GM19035 (cell line): ENCODE measurements at regions not wholly inside any gene's neighbourhood (a gene's known extent, or its start where the extent isn't known, plus 50 kb on each side); places are given as distances from the start of the nearest gene placed in this dataset.

ENCODE experiments used
- ATAC-seq: cut with Tn5 transposase; IDR thresholded peaks from one replicate; pipeline ENCODE4 v1.9.1; 2021; ENCODE audit not compliant: unreplicated experiment

- ATAC-seq: no peak
Observed at GRCh38 chr3:162111861-162112260, 615.3 kb downstream of the OTOL1 start.

- ATAC-seq: no peak
Observed at GRCh38 chr3:162112719-162113118, 616.1 kb downstream of the OTOL1 start.

DNA sequence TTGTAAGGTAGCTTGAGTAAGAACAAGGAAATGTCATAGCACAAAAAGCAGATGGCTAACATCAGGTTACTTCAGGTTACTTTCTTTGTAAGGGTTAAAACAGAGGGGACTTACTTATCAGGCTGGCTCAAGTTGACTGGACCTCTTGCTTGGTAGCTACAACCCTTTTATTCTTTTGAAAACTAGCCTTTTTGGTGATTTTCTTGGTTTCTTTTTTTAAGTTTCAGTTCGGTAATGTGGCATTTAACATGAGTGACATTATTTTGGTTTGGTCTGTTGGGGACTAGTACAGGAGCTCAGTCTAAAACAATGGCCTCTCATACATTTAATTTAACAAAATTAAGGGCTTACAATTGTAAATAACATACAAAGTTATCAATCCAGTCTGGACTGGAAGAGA lies 621.4 kb downstream of the OTOL1 start:
- ATAC-seq: no peak

- ATAC-seq: no peak
Observed at GRCh38 chr3:162119651-162120050, 623.0 kb downstream of the OTOL1 start.

DNA sequence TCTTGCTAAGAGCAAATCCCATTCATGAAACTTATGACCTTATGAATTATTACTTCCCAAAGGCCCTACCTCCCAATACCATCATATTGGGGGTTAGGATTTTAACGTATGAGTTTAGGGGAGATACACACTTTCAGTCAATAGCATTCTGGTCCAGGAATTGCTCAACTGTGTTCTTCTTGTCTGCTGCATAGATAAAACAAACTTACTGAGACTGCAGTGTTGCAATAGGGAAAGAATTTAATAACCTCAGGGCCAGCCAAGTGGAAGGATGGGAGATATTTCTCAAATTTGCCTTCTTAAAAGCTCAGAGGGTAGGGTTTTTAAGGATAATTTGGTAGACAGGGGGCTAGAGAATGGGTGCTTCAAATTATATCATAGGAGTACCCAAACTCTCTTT lies 625.8 kb downstream of the OTOL1 start:
- no peak for ATAC-seq

GRCh38 chr3:162125790-162126189 lies 629.2 kb downstream of the OTOL1 start:
- ATAC-seq: no peak

GRCh38 chr3:162130582-162130981 lies 634.0 kb downstream of the OTOL1 start:
- ATAC-seq: no peak

DNA sequence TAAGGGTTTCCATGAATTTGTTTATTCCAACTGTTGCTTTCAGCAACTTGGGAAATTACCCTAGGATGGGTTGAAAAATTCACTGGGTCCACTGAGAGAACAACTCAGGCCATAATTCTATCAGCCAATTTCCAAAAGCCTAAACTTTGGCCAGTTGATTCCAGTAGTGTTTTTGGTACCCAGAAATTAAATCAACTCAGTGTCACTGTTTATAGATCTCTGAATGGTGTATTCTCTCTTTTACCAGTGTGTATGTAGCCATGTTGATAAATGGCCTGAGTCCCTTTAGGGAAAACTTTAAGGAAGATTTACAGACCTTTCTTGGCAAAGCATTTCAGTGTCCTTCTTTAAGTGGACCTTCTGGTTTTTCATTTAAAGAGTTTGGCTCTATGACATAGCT lies 636.4 kb downstream of the OTOL1 start:
- ATAC-seq: no peak

DNA sequence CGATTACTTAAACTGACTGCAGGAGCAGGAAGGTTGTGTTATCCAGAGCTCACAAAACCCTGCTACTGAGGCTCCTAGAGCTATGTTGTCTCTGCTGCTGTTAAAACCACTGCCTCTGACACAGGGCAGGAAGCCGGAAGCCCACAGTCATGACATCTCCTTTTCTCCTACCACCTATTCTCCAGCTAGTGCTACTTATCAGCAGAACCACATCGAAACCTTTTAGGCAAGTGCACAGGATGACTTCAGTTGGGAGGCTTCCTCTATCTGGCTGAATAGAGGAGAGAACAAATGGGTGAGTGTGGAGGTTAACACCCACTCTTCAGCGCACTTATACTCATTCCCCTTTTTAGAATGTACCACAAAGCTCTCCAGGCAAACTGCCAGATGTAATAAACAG lies 638.0 kb downstream of the OTOL1 start:
- ATAC-seq: no peak

DNA sequence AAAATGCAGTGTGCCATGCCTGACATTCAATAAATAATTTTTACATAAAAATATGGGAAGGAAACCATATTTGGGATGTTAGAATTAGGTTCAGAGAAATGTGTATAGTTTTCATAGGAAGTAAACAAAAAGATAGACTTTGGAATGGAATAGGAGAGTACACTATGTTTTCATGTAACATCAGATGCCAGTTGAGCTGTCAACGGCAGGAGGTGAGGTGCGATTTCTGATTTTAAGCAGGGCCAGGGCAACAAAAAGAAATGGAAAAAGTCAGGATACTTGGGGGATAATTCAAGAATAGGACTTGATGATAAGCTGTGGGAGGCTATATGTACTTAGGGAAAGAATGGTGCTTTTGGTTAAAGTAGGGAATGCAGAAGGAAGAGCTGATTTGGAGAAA lies 639.5 kb downstream of the OTOL1 start:
- no peak for ATAC-seq

- no peak for ATAC-seq
Observed at GRCh38 chr3:162138509-162138908, 641.9 kb downstream of the OTOL1 start.

DNA sequence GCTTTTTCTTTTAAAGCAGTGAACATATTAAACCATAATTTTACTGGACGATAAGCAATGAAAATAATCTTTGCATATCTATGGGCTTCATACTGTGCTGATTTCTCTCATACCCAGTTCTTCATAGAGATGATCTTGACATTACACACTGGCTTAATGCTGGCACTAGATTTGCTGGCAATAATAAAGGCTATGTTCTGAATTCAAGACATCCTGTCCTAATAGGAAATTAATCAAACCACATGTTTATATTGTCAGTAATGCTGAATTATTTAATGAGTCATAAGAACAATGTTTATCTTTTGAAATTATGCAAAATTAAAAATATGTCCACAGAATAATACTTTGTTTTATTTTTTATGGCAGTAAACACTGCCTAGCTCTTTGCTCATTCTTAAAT lies 643.2 kb downstream of the OTOL1 start:
- ATAC-seq: no peak

DNA sequence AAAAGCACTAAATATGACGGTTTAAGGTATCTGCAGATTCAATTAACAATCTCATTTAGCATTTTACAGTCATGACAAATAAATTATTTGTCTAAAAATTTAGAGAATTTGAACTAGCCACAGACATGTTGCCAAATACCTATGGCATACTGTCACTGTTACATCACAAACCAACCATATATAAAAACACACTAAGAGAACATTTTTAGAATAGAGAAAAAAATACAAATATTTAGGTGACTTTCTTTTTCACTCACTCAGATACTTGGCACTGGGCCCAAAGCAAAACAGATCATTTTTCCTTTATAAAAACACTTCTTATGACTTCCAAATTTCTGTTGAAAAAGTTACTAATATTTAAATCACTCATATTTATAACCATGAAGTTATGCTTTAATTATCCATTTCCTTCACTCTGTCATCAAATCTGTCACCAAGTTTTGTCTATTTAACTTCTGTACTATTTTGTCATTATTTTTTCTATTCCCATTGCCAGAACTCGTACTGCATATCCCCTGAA lies 644.7 kb downstream of the OTOL1 start:
- no peak for ATAC-seq

DNA sequence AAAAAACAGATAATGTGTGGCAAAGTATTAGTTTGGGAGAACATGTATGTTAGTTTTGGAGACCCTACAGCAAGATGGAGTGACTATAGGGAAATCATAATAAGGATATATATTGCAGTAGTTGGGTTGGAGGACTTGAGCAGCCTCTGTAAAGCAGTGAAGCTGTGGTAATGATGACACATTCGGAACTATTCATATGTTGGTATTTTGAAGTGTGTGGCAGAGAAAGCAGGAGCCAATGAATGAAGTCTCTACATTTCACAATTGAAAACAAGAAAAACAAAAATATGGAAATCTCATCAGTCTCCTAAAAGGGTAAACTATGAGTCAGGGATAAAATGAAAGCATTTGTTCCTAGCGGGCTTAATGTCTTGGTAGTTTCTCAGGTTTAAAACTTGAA lies 645.9 kb downstream of the OTOL1 start:
- ATAC-seq: no peak

- ATAC-seq: no peak
Observed at GRCh38 chr3:162143180-162143579, 646.6 kb downstream of the OTOL1 start.

DNA sequence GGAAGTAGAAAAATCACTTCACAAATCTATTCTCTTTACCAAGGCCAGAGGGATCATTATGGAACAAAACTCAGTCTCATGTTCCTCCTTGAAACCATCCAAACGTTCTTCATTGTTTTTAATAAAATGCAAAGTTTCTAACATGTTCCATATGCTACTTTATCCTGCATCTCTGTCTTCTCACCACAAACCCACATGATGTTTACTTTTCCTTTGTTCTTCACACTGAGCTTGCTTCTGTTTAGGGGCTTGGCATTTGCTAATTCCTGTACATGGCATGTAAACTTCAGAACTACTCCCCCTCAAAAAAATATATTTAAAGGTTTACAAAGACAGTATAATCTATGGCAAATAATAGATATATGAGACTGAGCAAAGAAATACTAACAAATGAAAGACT lies 651.4 kb downstream of the OTOL1 start:
- no peak for ATAC-seq

DNA sequence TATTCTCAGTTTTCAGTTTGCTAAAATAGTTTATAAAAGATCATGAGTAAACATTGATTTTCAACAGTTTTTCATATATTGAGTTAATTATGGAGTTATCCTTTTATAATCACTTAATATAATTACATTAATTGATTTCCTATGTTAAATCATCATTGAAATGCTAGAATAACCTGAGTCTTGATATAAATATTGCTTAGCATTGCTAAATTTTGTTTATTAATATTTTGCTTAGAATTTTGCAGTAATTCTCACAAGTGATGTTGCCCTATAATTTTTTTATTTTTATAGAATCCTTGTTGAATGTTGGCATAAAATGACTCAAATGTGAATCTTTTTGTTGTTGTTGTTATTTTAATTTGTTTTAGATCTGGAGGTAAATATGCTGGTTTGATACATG lies 654.2 kb downstream of the OTOL1 start:
- no peak for ATAC-seq

DNA sequence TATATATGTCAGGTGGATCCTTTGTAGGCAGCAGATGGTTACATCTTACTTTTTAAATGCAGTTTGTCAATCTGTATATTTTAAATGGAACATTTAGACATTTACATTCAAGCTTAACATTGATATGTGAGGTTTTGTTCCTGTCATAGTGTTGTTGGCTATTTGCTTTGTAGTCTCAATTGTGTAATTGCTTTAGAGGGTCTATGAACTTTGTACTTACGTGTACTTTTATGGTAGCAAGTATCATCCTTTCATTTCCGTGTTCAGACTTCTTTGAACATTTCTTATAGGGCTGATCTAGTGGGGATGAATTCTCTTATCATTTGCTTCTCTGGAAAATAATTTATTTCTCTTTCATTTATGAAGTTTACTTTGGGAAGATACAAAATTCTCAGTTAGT lies 656.0 kb downstream of the OTOL1 start:
- ATAC-seq: no peak

DNA sequence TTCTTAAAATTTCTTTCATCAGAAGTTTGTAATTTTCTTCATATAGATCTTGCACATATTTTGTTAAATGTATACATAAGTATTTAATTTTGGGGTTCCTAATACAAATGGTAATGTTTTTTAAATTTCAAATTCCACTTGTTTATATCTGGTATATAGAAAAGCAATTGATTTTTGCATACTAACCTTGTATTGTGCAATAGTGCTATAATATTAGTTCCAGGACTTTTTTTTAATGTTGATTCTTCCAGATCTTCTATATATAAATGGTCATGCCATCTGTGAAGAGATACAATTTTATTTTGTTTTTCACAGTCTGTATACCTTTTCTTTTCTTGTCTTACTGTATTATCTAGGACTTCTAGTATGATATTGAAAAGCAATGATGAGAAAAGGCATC lies 665.0 kb downstream of the OTOL1 start:
- ATAC-seq: no peak

DNA sequence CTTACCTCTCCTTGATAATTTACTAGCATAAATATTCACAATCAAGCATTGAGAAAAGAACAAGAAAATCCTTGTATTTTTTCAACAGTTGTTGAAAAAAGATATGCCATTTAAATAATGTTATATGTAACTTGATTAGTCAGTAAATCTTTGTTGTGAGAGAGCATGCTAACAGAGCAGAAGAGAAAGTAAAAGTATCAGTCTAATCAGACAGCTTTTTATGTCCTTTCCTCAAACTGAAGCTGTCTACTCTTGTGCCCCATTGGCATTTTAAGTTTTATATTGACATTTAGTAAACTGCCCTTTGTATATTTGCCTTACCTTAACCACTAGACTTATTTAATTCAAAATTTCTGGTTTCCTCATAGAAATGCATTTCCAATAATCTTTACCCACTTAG lies 668.7 kb downstream of the OTOL1 start:
- peak; percentile 72 for ATAC-seq

DNA sequence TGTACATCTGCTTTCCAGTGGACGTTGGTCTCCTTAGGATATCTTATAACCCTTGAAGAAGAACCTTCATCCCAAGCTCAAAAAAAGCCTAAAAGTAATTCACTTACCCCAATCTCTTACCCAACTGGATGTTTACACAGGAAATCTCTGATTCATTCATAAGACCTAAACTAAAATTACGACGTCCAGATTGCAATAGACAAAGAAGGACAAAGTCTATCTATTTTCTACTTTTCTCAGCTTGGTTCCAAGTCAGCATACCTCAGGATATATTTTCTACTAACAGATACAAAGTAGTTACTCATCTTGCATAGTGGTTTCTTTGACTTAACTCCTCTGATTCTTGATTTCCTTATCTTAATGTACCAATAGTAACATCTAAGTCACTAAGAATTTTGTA lies 669.9 kb downstream of the OTOL1 start:
- no peak for ATAC-seq

DNA sequence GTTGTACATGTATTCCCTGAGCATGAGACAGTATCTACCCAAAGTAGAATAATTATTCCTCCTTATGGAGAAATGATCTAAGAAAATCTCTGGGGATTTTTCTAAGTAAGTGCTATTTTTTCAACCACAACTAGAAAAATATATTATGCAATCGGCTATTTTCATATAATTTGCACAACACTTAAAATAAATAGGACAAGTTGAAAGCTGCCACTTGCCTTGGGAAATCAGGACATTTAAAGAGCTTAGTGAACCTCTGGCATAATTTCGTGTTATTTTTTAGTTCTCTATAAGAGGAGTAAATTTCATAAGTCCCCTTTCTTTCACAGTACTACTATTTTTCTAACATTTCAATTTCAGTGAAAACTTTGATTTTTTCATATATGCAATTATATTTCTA lies 672.1 kb downstream of the OTOL1 start:
- no peak for ATAC-seq

DNA sequence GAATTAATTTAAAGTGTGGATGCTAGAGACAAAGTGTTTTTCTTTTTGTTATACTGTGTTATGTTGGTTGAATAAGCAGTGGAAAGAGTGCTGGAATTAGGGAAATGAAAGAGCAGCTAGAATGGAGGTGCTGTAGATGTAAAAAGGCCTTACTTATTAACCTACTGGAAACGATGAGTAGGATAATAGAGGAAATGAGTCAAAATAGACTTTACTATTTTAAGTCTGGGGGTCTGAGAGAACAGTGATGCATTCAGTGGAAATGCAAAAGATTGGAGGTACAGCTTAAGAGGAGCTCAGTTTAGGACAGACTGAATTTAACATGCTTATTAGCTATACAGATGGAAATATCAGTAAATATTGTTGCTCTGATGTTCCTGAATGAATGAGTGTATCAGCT lies 674.0 kb downstream of the OTOL1 start:
- ATAC-seq: no peak

DNA sequence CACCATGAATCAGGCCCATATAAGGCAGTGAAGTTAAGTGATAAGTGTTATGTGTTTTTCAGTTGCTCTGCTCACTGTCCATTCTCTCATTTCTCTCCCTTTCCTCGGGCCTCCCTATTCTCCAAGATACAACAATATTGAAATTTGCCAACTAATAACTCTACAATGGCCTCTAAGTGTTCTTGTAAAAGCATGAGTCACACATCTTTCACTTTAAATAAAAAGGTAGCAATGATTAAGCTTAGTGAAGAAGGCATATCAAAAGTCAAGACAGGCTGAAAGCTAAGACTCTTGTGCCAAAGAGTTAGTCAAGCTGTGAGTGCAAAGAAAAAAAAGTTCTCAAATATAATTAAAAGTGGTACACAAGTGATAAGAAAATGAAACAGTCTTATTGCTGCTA lies 675.4 kb downstream of the OTOL1 start:
- ATAC-seq: no peak
